K562 (cell line): ENCODE measurements at regions not wholly inside any gene's neighbourhood (a gene's known extent, or its start where the extent isn't known, plus 50 kb on each side); places are given as distances from the start of the nearest gene placed in this dataset.

Experiments used
- ASH1L ChIP-seq: fragments of 450-650 bp; IDR thresholded peaks from 2 replicates; pipeline ENCODE4 v1.6.1; 2018; ENCODE audit warnings: borderline replicate concordance, mild to moderate bottlenecking, low read depth; ENCODE audit not compliant: partially characterized antibody
- ETV6 ChIP-seq, 3 experiments: fragments of 150-350 bp in 1 of 3; sonication (generic) in 1 of 3; formaldehyde crosslinking in 1 of 3; IDR thresholded peaks; 2 replicates each; pipeline versions ENCODE4 v1.6.1 to v1.8.0; 2014 to 2022; ENCODE audit warnings: borderline replicate concordance in 2 of 3, low read depth in 2 of 3, antibody characterized with exemption in 1 of 3, low read length in 1 of 3, mild to moderate bottlenecking in 1 of 3, missing genetic modification reagents in 1 of 3
- NFE2L1 ChIP-seq: fragments of 450-650 bp; IDR thresholded peaks from 2 replicates; pipeline ENCODE4 v1.6.1; 2016; ENCODE audit warnings: missing genetic modification characterization, low read depth, mild to moderate bottlenecking, missing compliant biosample characterization, moderate library complexity, borderline replicate concordance
- ZBTB9 ChIP-seq: fragments of 450-650 bp; formaldehyde crosslinking; IDR thresholded peaks from 2 replicates; pipeline ENCODE4 v1.4.0; 2020; ENCODE audit warnings: mild to moderate bottlenecking, moderate library complexity
- ZNF165 ChIP-seq: fragments of 250-450 bp; sonication (Bioruptor Pico); IDR thresholded peaks from 2 replicates; pipeline ENCODE4 v1.4.0; 2020; ENCODE audit warnings: borderline replicate concordance
- ZNF780A ChIP-seq: fragments of 250-450 bp; sonication (Bioruptor Pico); IDR thresholded peaks from 2 replicates; pipeline ENCODE4 v1.5.0; 2021; ENCODE audit warnings: mild to moderate bottlenecking

GRCh38 chr2:21772624-21773023 lies 648.9 kb downstream of the TDRD15 start:
- TF ChIP-seq ZNF165 (CRISPR knock-in tag) (no peak), NFE2L1 (tag) (no peak), ETV6 (IDR thresholded peaks at IDR 0.05; ENCODE audit: borderline replicate concordance in 1 of 2, low read depth in 2 of 2, low read length in 1 of 2) (no peak), ETV6 (CRISPR knock-in tag; IDR thresholded peaks at IDR 0.05; ENCODE audit: borderline replicate concordance) (no peak), ZBTB9 (CRISPR knock-in tag) (no peak), ZNF780A (CRISPR knock-in tag) (no peak), ASH1L (no peak)
